ENCODE measurements at regions not wholly inside any gene's neighbourhood (a gene's known extent, or its start where the extent isn't known, plus 50 kb on each side); places are given as distances from the start of the nearest gene placed in this dataset.

GRCh38 chr15:38685686-38686339 is 121.2 kb upstream of the RASGRP1 start:
- TF ChIP-seq CTCF (IDR thresholded peaks at IDR 0.05; ENCODE audit: low read length) (no peak), EZH2 (IDR thresholded peaks at IDR 0.05; ENCODE audit: borderline replicate concordance, low read length) (no peak)
